Natural killer cell (primary cell): ENCODE measurements at regions not wholly inside any gene's neighbourhood (a gene's known extent, or its start where the extent isn't known, plus 50 kb on each side); places are given as distances from the start of the nearest gene placed in this dataset.

Source experiments
- ATAC-seq, 3 donors: fragments of 150-1000 bp in 2 of 3; fragments of 200-7000 bp in 1 of 3; cut with Tn5 transposase; 1 replicate in 1 of 3; 2 replicates in 2 of 3; pipeline ENCODE4 v1.10.0; 2021; ENCODE audit warnings: mild to moderate bottlenecking in 2 of 3, moderate library complexity in 2 of 3
- DNase-seq, 2 donors: peaks; one replicate each; pipeline versions ENCODE4 v3.0.0 to v3.0.0-alpha.2; 2013 to 2021; ENCODE audit warnings: mixed read lengths in 1 of 2
- H3K27ac ChIP-seq: one replicate; pipeline ENCODE4 v1.5.1; 2013; ENCODE audit warnings: mild to moderate bottlenecking, low read length
- H3K27me3 ChIP-seq: one replicate; pipeline ENCODE4 v1.6.1; 2013; ENCODE audit warnings: low read length; ENCODE audit not compliant: control insufficient read depth, insufficient read depth
- H3K36me3 ChIP-seq: one replicate; pipeline ENCODE4 v1.6.1; 2013; ENCODE audit warnings: low read length; ENCODE audit not compliant: control insufficient read depth, insufficient read depth
- H3K4me1 ChIP-seq: one replicate; pipeline ENCODE4 v1.6.1; 2013; ENCODE audit warnings: low read length; ENCODE audit not compliant: control insufficient read depth, insufficient read depth
- H3K4me3 ChIP-seq: one replicate; pipeline ENCODE4 v1.5.1; 2013; ENCODE audit warnings: low read length
- H3K9me3 ChIP-seq: one replicate; pipeline ENCODE4 v1.6.1; 2013; ENCODE audit warnings: low read length; ENCODE audit not compliant: control insufficient read depth, insufficient read depth
- H3K27ac Mint-ChIP-seq, 2 donors: one replicate each; pipeline ENCODE4 v1.8.0; 2022; ENCODE audit warnings: mild to moderate bottlenecking in 2 of 2, mixed read lengths in 2 of 2, moderate library complexity in 1 of 2
- H3K27me3 Mint-ChIP-seq, 2 donors: one replicate each; pipeline ENCODE4 v1.8.0; 2022; ENCODE audit warnings: low read depth in 2 of 2, mixed read lengths in 2 of 2
- H3K36me3 Mint-ChIP-seq: one replicate; pipeline ENCODE4 v1.8.0; 2022; ENCODE audit warnings: mixed read lengths
- H3K4me1 Mint-ChIP-seq, 2 donors: one replicate each; pipeline ENCODE4 v1.8.0; 2022; ENCODE audit warnings: mixed read lengths in 2 of 2
- H3K4me3 Mint-ChIP-seq: one replicate; pipeline ENCODE4 v1.8.0; 2022; ENCODE audit warnings: mild to moderate bottlenecking, moderate library complexity, mixed read lengths
- H3K9me3 Mint-ChIP-seq, 2 donors: one replicate each; pipeline ENCODE4 v1.8.0; 2022; ENCODE audit warnings: mixed read lengths in 2 of 2
- CTCF ChIP-seq: fragments of 200-600 bp; IDR thresholded peaks from one replicate; pipeline ENCODE4 v1.8.0; 2022; ENCODE audit warnings: antibody characterized with exemption
- WGBS: methylation state at CpG from one replicate; pipeline ENCODE4 v1.1.7; 2013; ENCODE audit warnings: missing lambda C conversion rate; ENCODE audit not compliant: insufficient coverage; 5-methylcytosine and 5-hydroxymethylcytosine counted together
- intact Hi-C: fragments of 100-400 bp; cut with micrococcal nuclease; formaldehyde crosslinking; loops from one replicate; pipeline ENCODE4 v1.14.2; 2022

- H3K27me3 Mint-ChIP-seq, result peaks cover 0 to 3% of the 10 kb centered on the region in 2 donors
- Histone ChIP-seq H3K4me3 (no peak overlapping the region), H3K9me3 (peaks cover 7% of the 10 kb centered on the region), H3K27me3 (no peaks in the 10 kb centered on the region), H3K4me1 (no peaks in the 10 kb centered on the region), H3K36me3 (no peaks in the 10 kb centered on the region), H3K27ac (no peak overlapping the region)
- no peak overlapping the region for H3K27ac Mint-ChIP-seq
- WGBS, result 100% methylated on average over 1 of the region's 3 CpGs
- no peak overlapping the region for H3K4me3 Mint-ChIP-seq
- peaks cover 0 to 3% of the 10 kb centered on the region in 2 donors for H3K9me3 Mint-ChIP-seq
- H3K36me3 Mint-ChIP-seq, result no peaks in the 10 kb centered on the region
- ATAC-seq, result no peak
- no peak for DNase-seq
- peaks cover 0 to 5% of the 10 kb centered on the region in 2 donors for H3K4me1 Mint-ChIP-seq
- intact Hi-C loops, result no loop called here
- no peak for TF ChIP-seq CTCF
These were observed 358.2 kb downstream of the IRS2 start for GRCh38 chr13:109428146-109428545.

- Histone ChIP-seq H3K9me3 (peaks cover 5% of the 10 kb centered on the region), H3K4me3 (no peak overlapping the region), H3K36me3 (no peaks in the 10 kb centered on the region), H3K27me3 (no peaks in the 10 kb centered on the region), H3K4me1 (no peaks in the 10 kb centered on the region), H3K27ac (no peak overlapping the region)
- no peak for TF ChIP-seq CTCF
- Mint-ChIP-seq H3K27ac (no peak overlapping the region), H3K9me3 (peaks cover 0 to 3% of the 10 kb centered on the region in 2 donors), H3K36me3 (no peaks in the 10 kb centered on the region), H3K4me3 (no peak overlapping the region), H3K4me1 (peaks cover 0 to 5% of the 10 kb centered on the region in 2 donors), H3K27me3 (peaks cover 0 to 3% of the 10 kb centered on the region in 2 donors)
- no peak for ATAC-seq
- intact Hi-C loops, result no loop called here
- no peak for DNase-seq
- WGBS, result 94% methylated on average over 2 of the region's 3 CpGs
These were observed 358.7 kb downstream of the IRS2 start for GRCh38 chr13:109427695-109428094.

- no peak for TF ChIP-seq CTCF
- Mint-ChIP-seq H3K4me1 (peaks cover 4 to 8% of the 10 kb centered on the region in 2 donors), H3K27me3 (peaks cover 0 to 3% of the 10 kb centered on the region in 2 donors), H3K4me3 (no peak overlapping the region), H3K27ac (no peak overlapping the region), H3K36me3 (no peaks in the 10 kb centered on the region), H3K9me3 (peaks cover 0 to 3% of the 10 kb centered on the region in 2 donors)
- Histone ChIP-seq H3K27me3 (no peaks in the 10 kb centered on the region), H3K9me3 (no peaks in the 10 kb centered on the region), H3K4me1 (no peaks in the 10 kb centered on the region), H3K27ac (no peak overlapping the region), H3K36me3 (no peaks in the 10 kb centered on the region), H3K4me3 (no peak overlapping the region)
- WGBS, result 100% methylated on average over 1 of the region's 2 CpGs
- intact Hi-C loops, result no loop called here
- ATAC-seq (no peak), DNase-seq (no peak)
These were observed 359.2 kb downstream of the IRS2 start for GRCh38 chr13:109427148-109427547.

- no peak for ATAC-seq
- intact Hi-C loops, result no loop called here
- DNase-seq, result no peak
- no peaks in the 10 kb centered on the region for H3K9me3 ChIP-seq
- H3K4me3 ChIP-seq, result no peak overlapping the region
- H3K4me1 Mint-ChIP-seq, result peaks cover 6 to 10% of the 10 kb centered on the region in 2 donors
- no peaks in the 10 kb centered on the region for H3K27me3 ChIP-seq
- H3K4me1 ChIP-seq, result no peaks in the 10 kb centered on the region
- no peaks in the 10 kb centered on the region for H3K36me3 Mint-ChIP-seq
- peaks cover 0 to 3% of the 10 kb centered on the region in 2 donors for H3K9me3 Mint-ChIP-seq
- TF ChIP-seq CTCF, result no peak
- H3K4me3 Mint-ChIP-seq, result no peak overlapping the region
- no peaks in the 10 kb centered on the region for H3K36me3 ChIP-seq
- WGBS, result 94% methylated on average over 1 of the region's 1 CpG
- no peak overlapping the region for H3K27ac Mint-ChIP-seq
- H3K27ac ChIP-seq, result no peak overlapping the region
- H3K27me3 Mint-ChIP-seq, result peaks cover 0 to 3% of the 10 kb centered on the region in 2 donors
These were observed 359.7 kb downstream of the IRS2 start for GRCh38 chr13:109426690-109426990.
